ENCODE measurements at regions not wholly inside any gene's neighbourhood (a gene's known extent, or its start where the extent isn't known, plus 50 kb on each side); places are given as distances from the start of the nearest gene placed in this dataset.

- TF ChIP-seq CTCF (conservative IDR thresholded peaks at IDR 0.05; ENCODE audit: low read length) (no peak), EZH2phosphoT487 (IDR thresholded peaks at IDR 0.05; ENCODE audit: borderline replicate concordance) (no peak)
Measured at GRCh38 chr17:63019138-63019873, 53.3 kb downstream of the TANC2 start.
